Heart left ventricle (tissue), 16 donors: ENCODE measurements at regions not wholly inside any gene's neighbourhood (a gene's known extent, or its start where the extent isn't known, plus 50 kb on each side); places are given as distances from the start of the nearest gene placed in this dataset.

Experiments
- ATAC-seq, 4 donors: fragments of 200-7000 bp; cut with Tn5 transposase; one replicate each; pipeline ENCODE4 v1.9.1; 2020 to 2022; ENCODE audit warnings: moderate library complexity in 4 of 4, mild to moderate bottlenecking in 3 of 4, moderate number of reproducible peaks in 1 of 4
- DNase-seq, 5 donors: peaks; one replicate each; pipeline ENCODE4 v3.0.0-alpha.2; 2020
- H3K27ac ChIP-seq, 12 donors: fragments of 200-600 bp; sonication (generic) in 4 of 12; one replicate each; pipeline versions ENCODE4 v1.5.0 to v1.8.0; 2016 to 2022; ENCODE audit warnings: mild to moderate bottlenecking in 2 of 12
- H3K27me3 ChIP-seq, 9 donors: fragments of 200-600 bp; sonication (generic) in 2 of 9; one replicate each; pipeline versions ENCODE4 v1.5.1 to v1.8.0; 2016 to 2022; ENCODE audit warnings: mild to moderate bottlenecking in 3 of 9
- H3K36me3 ChIP-seq, 9 donors: fragments of 200-600 bp; sonication (generic) in 2 of 9; one replicate each; pipeline versions ENCODE4 v1.5.0 to v1.8.0; 2018 to 2022; ENCODE audit warnings: mild to moderate bottlenecking in 2 of 9
- H3K4me1 ChIP-seq, 12 donors: fragments of 200-600 bp; sonication (generic) in 4 of 12; one replicate each; pipeline versions ENCODE4 v1.5.0 to v1.8.0; 2016 to 2022; ENCODE audit warnings: mild to moderate bottlenecking in 3 of 12
- H3K4me3 ChIP-seq, 12 donors: fragments of 200-600 bp; sonication (generic) in 4 of 12; one replicate each; pipeline versions ENCODE4 v1.5.0 to v1.8.0; 2017 to 2022; ENCODE audit warnings: mild to moderate bottlenecking in 9 of 12, moderate library complexity in 4 of 12
- H3K9me3 ChIP-seq, 12 donors: fragments of 200-600 bp; sonication (generic) in 4 of 12; one replicate each; pipeline versions ENCODE4 v1.5.0 to v1.8.0; 2016 to 2022; ENCODE audit warnings: mild to moderate bottlenecking in 1 of 12
- CTCF ChIP-seq, 12 donors: fragments of 200-600 bp; sonication (generic) in 4 of 12; IDR thresholded peaks; one replicate each; pipeline versions ENCODE4 v1.5.0 to v1.8.0; 2018 to 2022; ENCODE audit warnings: antibody characterized with exemption in 12 of 12, mild to moderate bottlenecking in 5 of 12
- POLR2A ChIP-seq, 2 donors: fragments of 450-650 bp; IDR thresholded peaks; one replicate each; pipeline ENCODE4 v1.6.1; 2017; ENCODE audit warnings: antibody characterized with exemption in 2 of 2, mild to moderate bottlenecking in 2 of 2, moderate library complexity in 2 of 2
- WGBS, 4 donors: extraction: QIAGEN DNeasy Blood & Tissue Kit in 2 of 4; methylation state at CpG; one replicate each; pipeline versions ENCODE4 v1.1.5 to v1.1.7; 2013 to 2018; 5-methylcytosine and 5-hydroxymethylcytosine counted together
- intact Hi-C, 10 donors: fragments of 100-400 bp; cut with DNase I; formaldehyde crosslinking; loops; one replicate each; pipeline versions ENCODE4 v1.11.1 to v1.14.2; 2022
- donor health status: ischemic (EF 13 %, LVEDD 7.1; RV severe dilation, severe dysfunction).
- donor health status: healthy with polysubstance abuse.
- donor health status: DM: no; HTN: yes; CAD: no.
- donor health status: DM: no; HTN: no; CAD: no.
- donor health status: ischemic (EF 25% LVEDD 6.9; RV normal size, moderate dysfunction).
- donor health status: ischemic (EF 25% LVEDD 5.7; RV mildly dilated, moderate dysfunction).
- donor health status: healthy.
- donor health status: DM: yes; HTN: yes; CAD: no.
- donor health status: ischemic (EF 35%, LVEDD 5.7; RV mildly dilated, moderate dysfunction).
- donor health status: nonischemic (EF 11% LVEDD 7.7; RV severe dilation, severe dysfunction).
- donor health status: DM: yes; HTN: yes; CAD: no.
- donor health status: PGD.
- donor health status: ischemic (EF 29% LVEDD 5.4; RV normal size, mild dysfunction).
- donor health status: nonischemic (EF 23%, LVEDD 6.1; RV moderate dilation, normal function).

GRCh38 chr6:113144117-113144516 lies 713.0 kb upstream of the MARCKS start:
- intact Hi-C loops: no loop called here
- WGBS, 4 donors: 87 to 98% (median 93%) methylated on average over 3 of the region's 3 CpGs
- no peak overlapping the region for H3K4me3 ChIP-seq

GRCh38 chr6:113146878-113147277 lies 710.3 kb upstream of the MARCKS start:
- DNase-seq: no peak

More at GRCh38 chr6:113144117-113144516, 713.0 kb upstream of the MARCKS start:
- ATAC-seq: no peak
- TF ChIP-seq POLR2A (IDR thresholded peaks at IDR 0.05) (no peak), CTCF (IDR thresholded peaks at IDR 0.05) (no peak)
- Histone ChIP-seq H3K36me3 (no peaks in the 10 kb centered on the region), H3K4me1 (no peaks in the 10 kb centered on the region), H3K27me3 (no peaks in the 10 kb centered on the region), H3K27ac (no peak overlapping the region), H3K9me3 (no peaks in the 10 kb centered on the region)
- DNase-seq: no peak

GRCh38 chr6:113147544-113147943 lies 709.6 kb upstream of the MARCKS start:
- no peaks in the 10 kb centered on the region for H3K36me3 ChIP-seq
- WGBS, 4 donors: 95 to 98% (median 96%) methylated on average over 2 of the region's 2 CpGs

More at GRCh38 chr6:113146878-113147277, 710.3 kb upstream of the MARCKS start:
- Histone ChIP-seq H3K9me3 (peaks cover 0 to 14% (median 0%) of the 10 kb centered on the region in 12 donors), H3K27me3 (no peaks in the 10 kb centered on the region), H3K27ac (no peak overlapping the region), H3K4me1 (no peaks in the 10 kb centered on the region), H3K4me3 (no peak overlapping the region), H3K36me3 (no peaks in the 10 kb centered on the region)
- TF ChIP-seq CTCF (IDR thresholded peaks at IDR 0.05): no peak
- no peak for TF ChIP-seq POLR2A (IDR thresholded peaks at IDR 0.05)
- 68 to 89% (median 72%) methylated on average over 1 of the region's 1 CpG for WGBS, 4 donors
- intact Hi-C loops: no loop called here
- no peak for ATAC-seq

GRCh38 chr6:113148566-113148965 lies 708.6 kb upstream of the MARCKS start:
- H3K4me1 ChIP-seq: no peaks in the 10 kb centered on the region
- H3K27me3 ChIP-seq: no peaks in the 10 kb centered on the region
- no peak overlapping the region for H3K27ac ChIP-seq
- peaks cover 0 to 15% (median 0%) of the 10 kb centered on the region in 12 donors for H3K9me3 ChIP-seq
- intact Hi-C loops: no loop called here
- no peak overlapping the region for H3K4me3 ChIP-seq
- no peak for ATAC-seq
- no peaks in the 10 kb centered on the region for H3K36me3 ChIP-seq
- TF ChIP-seq CTCF (IDR thresholded peaks at IDR 0.05) (no peak), POLR2A (IDR thresholded peaks at IDR 0.05) (no peak)
- no peak for DNase-seq

More at GRCh38 chr6:113147544-113147943, 709.6 kb upstream of the MARCKS start:
- Histone ChIP-seq H3K9me3 (peaks cover 0 to 15% (median 0%) of the 10 kb centered on the region in 12 donors), H3K27me3 (no peaks in the 10 kb centered on the region), H3K4me3 (no peak overlapping the region), H3K4me1 (no peaks in the 10 kb centered on the region), H3K27ac (no peak overlapping the region)
- ATAC-seq (no peak), DNase-seq (no peak)
- intact Hi-C loops: no loop called here
- TF ChIP-seq POLR2A (IDR thresholded peaks at IDR 0.05): no peak
- no peak for TF ChIP-seq CTCF (IDR thresholded peaks at IDR 0.05)
